Mesothelial cell of epicardium (in vitro differentiated cells): ENCODE measurements at regions not wholly inside any gene's neighbourhood (a gene's known extent, or its start where the extent isn't known, plus 50 kb on each side); places are given as distances from the start of the nearest gene placed in this dataset.

Source experiments
- DNase-seq, 2 experiments: peaks; one replicate each; pipeline ENCODE4 v3.0.0; 2021; ENCODE audit warnings: low spot score in 2 of 2; ENCODE audit not compliant: unreplicated experiment in 2 of 2
- H3K27ac Mint-ChIP-seq: 2 replicates; pipeline ENCODE4 v1.8.0; 2021; ENCODE audit warnings: mixed read lengths
- H3K27me3 Mint-ChIP-seq: 2 replicates; pipeline ENCODE4 v1.8.0; 2021; ENCODE audit warnings: low read depth, mixed read lengths
- H3K36me3 Mint-ChIP-seq: 2 replicates; pipeline ENCODE4 v1.8.0; 2021; ENCODE audit warnings: mixed read lengths
- H3K4me1 Mint-ChIP-seq: 2 replicates; pipeline ENCODE4 v1.8.0; 2021; ENCODE audit warnings: mixed read lengths
- H3K4me3 Mint-ChIP-seq: 2 replicates; pipeline ENCODE4 v1.8.0; 2021; ENCODE audit warnings: mild to moderate bottlenecking, moderate library complexity, mixed read lengths
- H3K9me3 Mint-ChIP-seq: 2 replicates; pipeline ENCODE4 v1.8.0; 2021; ENCODE audit warnings: mixed read lengths
- CTCF ChIP-seq: fragments of 200-600 bp; sonication (generic); IDR thresholded peaks from one replicate; pipeline ENCODE4 v1.5.0; 2021; ENCODE audit warnings: antibody characterized with exemption; ENCODE audit not compliant: unreplicated experiment

GRCh38 chr22:47781427-47782111 lies 1019.1 kb downstream of the TBC1D22A start:
- H3K27ac Mint-ChIP-seq = no peak overlapping the region

GRCh38 chr22:47781024-47781423 lies 1018.6 kb downstream of the TBC1D22A start:
- no peak for DNase-seq
- Mint-ChIP-seq H3K4me3 (no peak overlapping the region), H3K36me3 (no peaks in the 10 kb centered on the region), H3K9me3 (peaks cover 3% of the 10 kb centered on the region), H3K27me3 (no peaks in the 10 kb centered on the region), H3K4me1 (no peaks in the 10 kb centered on the region), H3K27ac (no peak overlapping the region)
- TF ChIP-seq CTCF = no peak

More at GRCh38 chr22:47781427-47782111, 1019.1 kb downstream of the TBC1D22A start:
- Mint-ChIP-seq H3K4me3 (no peak overlapping the region), H3K27me3 (no peaks in the 10 kb centered on the region), H3K9me3 (peaks cover 7% of the 10 kb centered on the region), H3K36me3 (no peaks in the 10 kb centered on the region), H3K4me1 (no peaks in the 10 kb centered on the region)
- no peak for TF ChIP-seq CTCF
- no peak for DNase-seq

- H3K27me3 Mint-ChIP-seq = no peaks in the 10 kb centered on the region
- no peak overlapping the region for H3K27ac Mint-ChIP-seq
- no peak overlapping the region for H3K4me3 Mint-ChIP-seq
- H3K9me3 Mint-ChIP-seq = no peaks in the 10 kb centered on the region
- no peaks in the 10 kb centered on the region for H3K4me1 Mint-ChIP-seq
- H3K36me3 Mint-ChIP-seq = no peaks in the 10 kb centered on the region
- no peak for TF ChIP-seq CTCF
- no peak for DNase-seq
These were observed 1017.9 kb downstream of the TBC1D22A start for GRCh38 chr22:47780281-47780875.

- no peak for TF ChIP-seq CTCF
- H3K4me1 Mint-ChIP-seq = no peaks in the 10 kb centered on the region
- no peak for DNase-seq
- no peaks in the 10 kb centered on the region for H3K27me3 Mint-ChIP-seq
- no peak overlapping the region for H3K4me3 Mint-ChIP-seq
- H3K9me3 Mint-ChIP-seq = no peaks in the 10 kb centered on the region
- no peaks in the 10 kb centered on the region for H3K36me3 Mint-ChIP-seq
- no peak overlapping the region for H3K27ac Mint-ChIP-seq
These were observed 1017.0 kb downstream of the TBC1D22A start for GRCh38 chr22:47779474-47779873.

GRCh38 chr22:47778160-47778658 lies 1015.8 kb downstream of the TBC1D22A start:
- no peak overlapping the region for H3K27ac Mint-ChIP-seq
- H3K27me3 Mint-ChIP-seq = no peaks in the 10 kb centered on the region
- H3K9me3 Mint-ChIP-seq = no peaks in the 10 kb centered on the region
- H3K36me3 Mint-ChIP-seq = no peaks in the 10 kb centered on the region
- no peak overlapping the region for H3K4me3 Mint-ChIP-seq
- no peaks in the 10 kb centered on the region for H3K4me1 Mint-ChIP-seq
- TF ChIP-seq CTCF = no peak
- no peak for DNase-seq
